HG03565 (cell line): ENCODE measurements at regions not wholly inside any gene's neighbourhood (a gene's known extent, or its start where the extent isn't known, plus 50 kb on each side); places are given as distances from the start of the nearest gene placed in this dataset.
A peak's percentile ranks its signal among the peaks of the same experiment; 100 is the strongest.

Source experiments
- ATAC-seq: cut with Tn5 transposase; IDR thresholded peaks from one replicate; pipeline ENCODE4 v1.9.1; 2021; ENCODE audit warnings: mild to moderate bottlenecking, moderate library complexity; ENCODE audit not compliant: unreplicated experiment

- ATAC-seq: peak; percentile 93
Observed at GRCh38 chr11:86193297-86194095, 51.1 kb upstream of the EED start.

GRCh38 chr11:86192519-86193257, 51.9 kb upstream of the EED start:
- ATAC-seq: peak; percentile 5

- ATAC-seq: no peak
Observed at GRCh38 chr11:86191874-86192273, 52.7 kb upstream of the EED start.

- no peak for ATAC-seq
Observed at GRCh38 chr11:86187027-86187426, 57.5 kb upstream of the EED start.

- ATAC-seq: no peak
Observed at GRCh38 chr11:86186386-86186785, 58.2 kb upstream of the EED start.

GRCh38 chr11:86185381-86185750, 59.2 kb upstream of the EED start:
- ATAC-seq: no peak

- no peak for ATAC-seq
Observed at GRCh38 chr11:86184728-86185380, 59.7 kb upstream of the EED start.

- ATAC-seq: no peak
Observed at GRCh38 chr11:86183694-86184093, 60.9 kb upstream of the EED start.

GRCh38 chr11:86182976-86183584, 61.5 kb upstream of the EED start:
- ATAC-seq: peak; percentile 78

- ATAC-seq: no peak
Observed at GRCh38 chr11:86181379-86181778, 63.2 kb upstream of the EED start.

- ATAC-seq: no peak
Observed at GRCh38 chr11:86180851-86181250, 63.7 kb upstream of the EED start.

GRCh38 chr11:86180423-86180822, 64.1 kb upstream of the EED start:
- no peak for ATAC-seq

GRCh38 chr11:86179646-86180064, 64.9 kb upstream of the EED start:
- ATAC-seq: no peak

- ATAC-seq: no peak
Observed at GRCh38 chr11:86177302-86177701, 67.3 kb upstream of the EED start.

- ATAC-seq: peak; percentile 69
Observed at GRCh38 chr11:86176165-86176884, 68.2 kb upstream of the EED start.

- ATAC-seq: no peak
Observed at GRCh38 chr11:86175626-86176025, 68.9 kb upstream of the EED start.

- no peak for ATAC-seq
Observed at GRCh38 chr11:86175191-86175590, 69.4 kb upstream of the EED start.

- ATAC-seq: no peak
Observed at GRCh38 chr11:86174101-86175046, 70.2 kb upstream of the EED start.

- no peak for ATAC-seq
Observed at GRCh38 chr11:86172894-86173293, 71.7 kb upstream of the EED start.

GRCh38 chr11:86171627-86172026, 72.9 kb upstream of the EED start:
- no peak for ATAC-seq
